HepG2 (cell line): ENCODE measurements at regions not wholly inside any gene's neighbourhood (a gene's known extent, or its start where the extent isn't known, plus 50 kb on each side); places are given as distances from the start of the nearest gene placed in this dataset.

Source experiments
- ATAC-seq: fragments of 200-7000 bp; cut with Tn5 transposase; 3 replicates; pipeline ENCODE4 v1.9.1; 2020; ENCODE audit warnings: mild to moderate bottlenecking, moderate library complexity
- BruUV-seq: library from RNA; stranded (reverse); fragments of 400-500 nt; replicated peaks from 2 replicates; lab custom pipeline; 2021; lab: Mats Ljungman, UMichigan
- CTCF ChIA-PET: fragments of 300-600 bp; formaldehyde crosslinking; extraction: SDS; loops from one replicate; lab custom pipeline; 2021; ENCODE audit warnings: low total read pairs, inconsistent platforms, low intra/inter-chr PET ratio; lab: Yijun Ruan, JAX
- POLR2A ChIA-PET: fragments of 350-600 bp; sonication (Branson Sonifier 250); formaldehyde crosslinking; loops from one replicate; lab custom pipeline; 2020; ENCODE audit warnings: antibody characterized with exemption, inconsistent platforms; lab: Yijun Ruan, JAX
- DNase-seq: peaks from one replicate; pipeline ENCODE4 v3.0.0-alpha.2; 2015; ENCODE audit warnings: low spot score
- FAIRE-seq: peaks from 3 replicates; lab custom pipeline; 2011; peaks lifted over from hg19 to GRCh38; lab: Jason Lieb, UNC
- H2AFZ ChIP-seq: one replicate; pipeline ENCODE4 v1.6.1; 2011; ENCODE audit warnings: low read length, inconsistent platforms
- H3K27ac ChIP-seq: fragments of 300-600 bp; 3 replicates; pipeline ENCODE4 v1.8.0; 2011; ENCODE audit warnings: mixed run types, mild to moderate bottlenecking, mixed read lengths, low read length, inconsistent platforms; ENCODE audit not compliant: insufficient read depth; ENCODE audit errors: extremely low read length
- H3K27me3 ChIP-seq, 2 experiments: fragments of 200-600 bp in 1 of 2; 2 replicates in 1 of 2; 3 replicates in 1 of 2; pipeline versions ENCODE4 v1.6.0 to v1.8.0; 2011; ENCODE audit warnings: low read length in 2 of 2, mild to moderate bottlenecking in 2 of 2, moderate library complexity in 2 of 2, inconsistent platforms in 1 of 2; ENCODE audit not compliant: insufficient read depth in 2 of 2, control insufficient read depth in 1 of 2
- H3K36me3 ChIP-seq, 2 experiments: fragments of 200-600 bp in 1 of 2; replicated peaks in 1 of 2; 2 replicates in 1 of 2; 3 replicates in 1 of 2; pipeline versions ENCODE4 v1.5.1 to v1.8.0; 2011; ENCODE audit warnings: low read length in 2 of 2, inconsistent platforms in 1 of 2; ENCODE audit not compliant: insufficient read depth in 2 of 2, control insufficient read depth in 1 of 2
- H3K4me1 ChIP-seq: 2 replicates; pipeline ENCODE4 v1.5.1; 2012; ENCODE audit warnings: low read length, inconsistent platforms; ENCODE audit not compliant: insufficient read depth
- H3K4me2 ChIP-seq: 2 replicates; pipeline ENCODE4 v1.6.0; 2011; ENCODE audit warnings: low read depth, low read length, inconsistent platforms
- H3K4me3 ChIP-seq, 3 experiments: fragments of 200-600 bp in 1 of 3; sonication (generic), shearing (Covaris generic) in 1 of 3; replicated peaks in 1 of 3; 2 replicates each; pipeline ENCODE4 v1.5.1; 2011 to 2016; ENCODE audit warnings: low read length in 3 of 3, inconsistent platforms in 2 of 3, low read depth in 2 of 3, mild to moderate bottlenecking in 2 of 3, control low read depth in 1 of 3, mixed read lengths in 1 of 3; ENCODE audit not compliant: insufficient read depth in 1 of 3
- H3K79me2 ChIP-seq: one replicate; pipeline ENCODE4 v1.6.1; 2011; ENCODE audit warnings: low read length, inconsistent platforms; ENCODE audit not compliant: insufficient read depth
- H3K9ac ChIP-seq: 2 replicates; pipeline ENCODE4 v1.6.0; 2011; ENCODE audit warnings: mild to moderate bottlenecking, low read depth, low read length, inconsistent platforms; ENCODE audit not compliant: insufficient read depth
- H3K9me3 ChIP-seq: 2 replicates; pipeline ENCODE4 v1.5.1; 2012; ENCODE audit warnings: mild to moderate bottlenecking, low read length
- H4K20me1 ChIP-seq: 2 replicates; pipeline ENCODE4 v1.6.0; 2011; ENCODE audit warnings: inconsistent platforms, mild to moderate bottlenecking, low read length, moderate library complexity; ENCODE audit not compliant: insufficient read depth
- CEBPB ChIP-seq: IDR thresholded peaks from 2 replicates; pipeline ENCODE4 v1.6.1; 2011; ENCODE audit warnings: low read depth, low read length, improper control_type of control experiment, borderline replicate concordance
- MEIS1 ChIP-seq: sonication (generic); formaldehyde crosslinking; IDR thresholded peaks from 2 replicates; pipeline ENCODE4 v1.9.0; 2021; ENCODE audit warnings: mild to moderate bottlenecking, missing genetic modification reagents, moderate library complexity, borderline replicate concordance
- ZFYVE20 ChIP-seq: sonication (generic); formaldehyde crosslinking; IDR thresholded peaks from 2 replicates; pipeline ENCODE4 v1.8.0; 2023; ENCODE audit warnings: low read depth, mild to moderate bottlenecking, moderate library complexity, missing genetic modification reagents, borderline replicate concordance
- ZNF569 ChIP-seq: sonication (generic); formaldehyde crosslinking; IDR thresholded peaks from 2 replicates; pipeline ENCODE4 v1.5.0; 2020; ENCODE audit warnings: mild to moderate bottlenecking, missing genetic modification reagents, moderate library complexity, borderline replicate concordance
- ZNF576 ChIP-seq: sonication (generic); formaldehyde crosslinking; IDR thresholded peaks from 2 replicates; pipeline ENCODE4 v1.4.0; 2020; ENCODE audit warnings: mild to moderate bottlenecking, missing genetic modification reagents
- ZNF615 ChIP-seq: sonication (generic); formaldehyde crosslinking; IDR thresholded peaks from 2 replicates; pipeline ENCODE4 v1.5.0; 2020; ENCODE audit warnings: mild to moderate bottlenecking, missing genetic modification reagents, borderline replicate concordance
- WGBS: methylation state at CpG from one replicate; pipeline ENCODE4 v1.1.6; 2017; ENCODE audit warnings: low lambda C conversion rate; 5-methylcytosine and 5-hydroxymethylcytosine counted together
- in situ Hi-C: cut with HindIII; loops from 2 replicates; pipeline ENCODE4 v1.10.0; 2017; ENCODE audit warnings: low pct_unique_long_range_greater_than_20kb; ENCODE audit not compliant: extremely low pct_ligation_motif_present
- intact Hi-C: fragments of 100-400 bp; cut with micrococcal nuclease; formaldehyde crosslinking; loops from one replicate; pipeline ENCODE4 v1.10.0; 2022; ENCODE audit not compliant: unreplicated experiment
- TF ChIP-seq, protein P1 (sequence below): sonication (generic); formaldehyde crosslinking; IDR thresholded peaks from 2 replicates; pipeline ENCODE4 v1.8.1; 2023; ENCODE audit warnings: mild to moderate bottlenecking, missing genetic modification reagents, borderline replicate concordance

DNA sequence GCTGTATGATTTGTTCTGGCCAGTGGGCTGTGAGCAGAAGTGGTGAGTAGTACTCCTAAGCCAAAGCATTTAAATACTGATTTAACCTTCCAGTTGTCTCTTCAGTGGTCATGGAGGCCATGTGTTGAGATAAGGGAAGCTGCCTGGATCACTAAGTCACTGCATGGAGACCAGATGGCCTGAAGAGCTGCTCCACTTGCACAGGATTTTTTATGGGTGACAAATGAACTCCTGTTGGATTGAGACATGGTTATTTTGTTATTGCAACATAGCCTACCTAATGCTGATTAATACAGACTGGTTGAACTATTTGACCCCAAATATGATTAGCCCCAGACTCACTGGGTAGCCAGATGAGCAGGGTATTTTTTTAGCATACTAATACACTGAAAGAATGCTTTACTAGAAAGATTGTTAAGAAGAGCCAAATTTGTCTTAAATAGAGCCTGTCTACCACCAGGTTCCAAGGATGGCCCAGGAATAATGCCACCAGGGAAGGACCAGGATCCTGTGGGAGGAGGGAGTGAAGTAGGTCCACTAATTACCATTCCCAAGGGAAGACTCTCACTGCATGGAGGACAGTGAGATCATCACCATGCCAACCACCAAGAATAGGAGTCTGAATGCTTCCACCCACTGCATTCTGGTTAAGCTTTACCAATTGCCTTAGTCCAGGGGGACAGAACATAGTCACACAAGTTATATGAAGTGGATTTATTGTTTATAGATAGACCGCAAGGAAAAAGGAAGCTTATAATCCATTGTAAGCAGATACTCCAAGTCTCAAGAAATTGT is 187.4 kb upstream of the IRX6 start:
- no peaks in the 10 kb centered on the region for H4K20me1 ChIP-seq
- H3K4me3 ChIP-seq = no peak overlapping the region
- no peaks in the 10 kb centered on the region for H3K9me3 ChIP-seq
- in situ Hi-C loops = no loop called here
- intact Hi-C loops = no loop called here
- ChIA-PET CTCF (no interaction called here), POLR2A (no interaction called here)
- FAIRE-seq = no peak
- H3K27ac ChIP-seq = no peak overlapping the region
- H3K36me3 ChIP-seq = no peaks in the 10 kb centered on the region
- H3K4me1 ChIP-seq = peaks cover 23% of the 10 kb centered on the region
- WGBS = 97% methylated on average over 1 of the region's 1 CpG
- DNase-seq = no peak
- H3K27me3 ChIP-seq = no peaks in the 10 kb centered on the region
- ATAC-seq = no peak
- no peaks in the 10 kb centered on the region for H3K79me2 ChIP-seq
- TF ChIP-seq ZFYVE20 (CRISPR knock-in tag) (no peak), ZNF576 (CRISPR knock-in tag) (no peak), ZNF615 (CRISPR knock-in tag) (no peak), CEBPB (peak; percentile 71; the same call in 1 of the 2 replicates), MEIS1 (CRISPR knock-in tag) (no peak), ZNF569 (CRISPR knock-in tag) (no peak)
- TF ChIP-seq, protein P1, sequence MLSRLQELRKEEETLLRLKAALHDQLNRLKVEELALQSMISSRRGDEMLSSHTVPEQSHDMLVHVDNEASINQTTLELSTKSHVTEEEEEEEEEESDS = no peak
- BruUV-seq = no TSS peak
- H3K4me2 ChIP-seq = no peak overlapping the region
- H2AFZ ChIP-seq = no peak overlapping the region
- no peak overlapping the region for H3K9ac ChIP-seq
